HG03060 (cell line): ENCODE measurements at regions not wholly inside any gene's neighbourhood (a gene's known extent, or its start where the extent isn't known, plus 50 kb on each side); places are given as distances from the start of the nearest gene placed in this dataset.
"Not testable (repeated sequence)": the region's sequence is repeated elsewhere in the genome, so short reads cannot be mapped to it uniquely, and the experiment has no call there.

ENCODE experiments used
- ATAC-seq: cut with Tn5 transposase; IDR thresholded peaks from one replicate; pipeline ENCODE4 v1.9.1; 2021; ENCODE audit warnings: low read depth, moderate number of reproducible peaks; ENCODE audit not compliant: unreplicated experiment

GRCh38 chr20:48390981-48391380 is 436.8 kb downstream of the PREX1 start:
- no peak for ATAC-seq

GRCh38 chr20:48387675-48388074 is 440.1 kb downstream of the PREX1 start:
- ATAC-seq: no peak

- ATAC-seq: no peak
Observed at GRCh38 chr20:48385527-48385926, 442.3 kb downstream of the PREX1 start.

- no peak for ATAC-seq
Observed at GRCh38 chr20:48385114-48385513, 442.7 kb downstream of the PREX1 start.

GRCh38 chr20:48384147-48384818 is 443.5 kb downstream of the PREX1 start:
- no peak for ATAC-seq

- no peak for ATAC-seq
Observed at GRCh38 chr20:48383252-48383651, 444.5 kb downstream of the PREX1 start.

GRCh38 chr20:48382304-48382703 is 445.5 kb downstream of the PREX1 start:
- no peak for ATAC-seq

GRCh38 chr20:48381353-48382120 is 446.3 kb downstream of the PREX1 start:
- no peak for ATAC-seq

- no peak for ATAC-seq
Observed at GRCh38 chr20:48380661-48381060, 447.1 kb downstream of the PREX1 start.

GRCh38 chr20:48378976-48379675 is 448.7 kb downstream of the PREX1 start:
- ATAC-seq: no peak

- no peak for ATAC-seq
Observed at GRCh38 chr20:48377940-48378339, 449.9 kb downstream of the PREX1 start.

- ATAC-seq: no peak
Observed at GRCh38 chr20:48375804-48376203, 452.0 kb downstream of the PREX1 start.

- ATAC-seq: no peak
Observed at GRCh38 chr20:48374991-48375595, 452.7 kb downstream of the PREX1 start.

- ATAC-seq: not testable (repeated sequence)
Observed at GRCh38 chr20:48374031-48374907, 453.5 kb downstream of the PREX1 start.

GRCh38 chr20:48373555-48373934 is 454.3 kb downstream of the PREX1 start:
- ATAC-seq: no peak

GRCh38 chr20:48372851-48373554 is 454.8 kb downstream of the PREX1 start:
- ATAC-seq: not testable (repeated sequence)

- ATAC-seq: no peak
Observed at GRCh38 chr20:48371211-48371610, 456.6 kb downstream of the PREX1 start.

- ATAC-seq: not testable (repeated sequence)
Observed at GRCh38 chr20:48368580-48369021, 459.2 kb downstream of the PREX1 start.
